A549 (cell line): ENCODE measurements at regions not wholly inside any gene's neighbourhood (a gene's known extent, or its start where the extent isn't known, plus 50 kb on each side); places are given as distances from the start of the nearest gene placed in this dataset.

Experiments used
- ATAC-seq, 2 experiments: fragments of 200-7000 bp in 1 of 2; fragments of >200 bp in 1 of 2; cut with Nextera tagmentation in 1 of 2; cut with Tn5 transposase in 1 of 2; 3 replicates each; pipeline versions ENCODE4 v1.8.0 to v1.9.1; 2018 to 2020; ENCODE audit warnings: mild to moderate bottlenecking in 1 of 2, moderate library complexity in 1 of 2
- CTCF ChIA-PET: fragments of 300-600 bp; sonication (Branson Sonifier 250); formaldehyde crosslinking; extraction: SDS; loops from one replicate; lab custom pipeline; 2021; ENCODE audit warnings: antibody characterized with exemption, inconsistent platforms; lab: Yijun Ruan, JAX
- POLR2A ChIA-PET: fragments of 350-600 bp; formaldehyde crosslinking; extraction: SDS; loops from one replicate; lab custom pipeline; 2021; ENCODE audit warnings: antibody characterized with exemption, inconsistent platforms; lab: Yijun Ruan, JAX
- DNase-seq, 2 experiments: peaks; one replicate each; pipeline versions ENCODE4 v3.0.0 to v3.0.0-alpha.2; 2011 to 2016; ENCODE audit warnings: low read depth in 1 of 2, low spot score in 1 of 2
- FAIRE-seq: peaks from 2 replicates; lab custom pipeline; 2011; peaks lifted over from hg19 to GRCh38; lab: Jason Lieb, UNC
- H3K27ac ChIP-seq, 2 experiments: fragments of >200 bp; sonication (Bioruptor Twin); formaldehyde crosslinking; 3 replicates each; pipeline ENCODE4 v1.5.1; 2016 to 2017
- H3K4me1 ChIP-seq: fragments of >200 bp; sonication (Bioruptor Twin); formaldehyde crosslinking; 3 replicates; pipeline ENCODE4 v1.6.1; 2016
- H3K4me2 ChIP-seq: fragments of >200 bp; sonication (Bioruptor Twin); formaldehyde crosslinking; 3 replicates; pipeline ENCODE4 v1.6.1; 2016
- H3K4me3 ChIP-seq: fragments of >200 bp; sonication (Bioruptor Twin); formaldehyde crosslinking; 3 replicates; pipeline ENCODE4 v1.5.1; 2016
- H3K9me3 ChIP-seq: fragments of >200 bp; sonication (Bioruptor Twin); formaldehyde crosslinking; 3 replicates; pipeline ENCODE4 v1.6.1; 2016
- BHLHE40 ChIP-seq: IDR thresholded peaks from 2 replicates; pipeline ENCODE4 v1.6.1; 2012; ENCODE audit warnings: low read depth, low read length, inconsistent platforms
- CHD4 ChIP-seq: fragments of 200-600 bp; sonication (generic); IDR thresholded peaks from 2 replicates; pipeline ENCODE4 v1.6.1; 2016; ENCODE audit warnings: antibody characterized with exemption, mild to moderate bottlenecking, borderline replicate concordance
- ESRRA ChIP-seq: fragments of 150-350 bp; IDR thresholded peaks from 2 replicates; pipeline ENCODE4 v1.6.1; 2014; ENCODE audit warnings: mild to moderate bottlenecking, low read length, borderline replicate concordance
- FOSL2 ChIP-seq, 2 experiments: fragments of 450-650 bp in 1 of 2; fragments of >200 bp in 1 of 2; sonication (Bioruptor Twin) in 1 of 2; formaldehyde crosslinking; IDR thresholded peaks; 2 replicates each; pipeline versions ENCODE4 v1.5.0 to v1.6.1; 2016 to 2020; ENCODE audit warnings: mild to moderate bottlenecking in 1 of 2, moderate library complexity in 1 of 2
- HDAC2 ChIP-seq: fragments of 200-600 bp; sonication (generic); IDR thresholded peaks from 2 replicates; pipeline ENCODE4 v1.6.1; 2016
- HOXB5 ChIP-seq: fragments of 250-450 bp; sonication (Bioruptor Pico); IDR thresholded peaks from 2 replicates; pipeline ENCODE4 v1.5.0; 2020; ENCODE audit warnings: mild to moderate bottlenecking, moderate library complexity
- KDM1A ChIP-seq: fragments of 200-600 bp; sonication (generic); IDR thresholded peaks from 2 replicates; pipeline ENCODE4 v1.6.1; 2016; ENCODE audit warnings: low read depth, mild to moderate bottlenecking
- MAFK ChIP-seq: fragments of 450-650 bp; IDR thresholded peaks from 2 replicates; pipeline ENCODE4 v1.6.1; 2014; ENCODE audit not compliant: partially characterized antibody
- MAZ ChIP-seq: fragments of 150-350 bp; IDR thresholded peaks from 2 replicates; pipeline ENCODE4 v1.6.1; 2014; ENCODE audit warnings: antibody characterized with exemption, low read depth, low read length, borderline replicate concordance
- NFE2L2 ChIP-seq: fragments of 150-350 bp; conservative IDR thresholded peaks from 2 replicates; pipeline ENCODE4 v1.6.1; 2014; ENCODE audit warnings: low read length
- POLR2A ChIP-seq: IDR thresholded peaks from 2 replicates; pipeline ENCODE4 v1.6.1; 2012; ENCODE audit warnings: mild to moderate bottlenecking, low read length
- RAD21 ChIP-seq, 2 experiments: fragments of >200 bp in 1 of 2; sonication (Bioruptor Twin) in 1 of 2; formaldehyde crosslinking in 1 of 2; IDR thresholded peaks in 1 of 2; conservative IDR thresholded peaks in 1 of 2; 2 replicates in 1 of 2; 3 replicates in 1 of 2; pipeline ENCODE4 v1.6.1; 2012 to 2018; ENCODE audit warnings: inconsistent platforms in 1 of 2
- RCOR1 ChIP-seq: fragments of 150-350 bp; IDR thresholded peaks from 2 replicates; pipeline ENCODE4 v1.6.1; 2014; ENCODE audit warnings: antibody characterized with exemption, low read length, low read depth
- ZC3H11A ChIP-seq: fragments of 450-650 bp; IDR thresholded peaks from 2 replicates; pipeline ENCODE4 v1.6.1; 2014; ENCODE audit warnings: antibody characterized with exemption, mild to moderate bottlenecking
- ZFP36 ChIP-seq: fragments of 450-650 bp; IDR thresholded peaks from 2 replicates; pipeline ENCODE4 v1.6.1; 2014; ENCODE audit warnings: borderline replicate concordance; ENCODE audit not compliant: partially characterized antibody
- ZSCAN20 ChIP-seq: fragments of 250-450 bp; sonication (Bioruptor Pico); IDR thresholded peaks from 2 replicates; pipeline ENCODE4 v1.8.0; 2022; ENCODE audit warnings: mild to moderate bottlenecking, moderate library complexity
- WGBS: methylation state at CpG from one replicate; pipeline ENCODE4 v1.1.6; 2017; ENCODE audit errors: missing lambda C conversion rate; 5-methylcytosine and 5-hydroxymethylcytosine counted together
- TF ChIP-seq, protein P1 (sequence below): fragments of 200-600 bp; sonication (generic); IDR thresholded peaks from 2 replicates; pipeline ENCODE4 v1.6.1; 2016; ENCODE audit warnings: antibody characterized with exemption, mild to moderate bottlenecking, moderate library complexity
- TF ChIP-seq, protein P2 (sequence below): fragments of >200 bp; sonication (Bioruptor Twin); formaldehyde crosslinking; IDR thresholded peaks from 2 replicates; pipeline ENCODE4 v1.6.1; 2016
- TF ChIP-seq, protein P3 (sequence below): fragments of >200 bp; sonication (Bioruptor Twin); formaldehyde crosslinking; IDR thresholded peaks from 3 replicates; pipeline ENCODE4 v1.5.1; 2016
- TF ChIP-seq, protein P4 (sequence below): fragments of >200 bp; sonication (Bioruptor Twin); formaldehyde crosslinking; IDR thresholded peaks from 3 replicates; pipeline ENCODE4 v1.6.1; 2016
- TF ChIP-seq, protein P5 (sequence below): fragments of 250-450 bp; sonication (Bioruptor Pico); IDR thresholded peaks from 2 replicates; pipeline ENCODE4 v1.5.0; 2021; ENCODE audit warnings: mild to moderate bottlenecking, moderate library complexity, borderline replicate concordance

DNA sequence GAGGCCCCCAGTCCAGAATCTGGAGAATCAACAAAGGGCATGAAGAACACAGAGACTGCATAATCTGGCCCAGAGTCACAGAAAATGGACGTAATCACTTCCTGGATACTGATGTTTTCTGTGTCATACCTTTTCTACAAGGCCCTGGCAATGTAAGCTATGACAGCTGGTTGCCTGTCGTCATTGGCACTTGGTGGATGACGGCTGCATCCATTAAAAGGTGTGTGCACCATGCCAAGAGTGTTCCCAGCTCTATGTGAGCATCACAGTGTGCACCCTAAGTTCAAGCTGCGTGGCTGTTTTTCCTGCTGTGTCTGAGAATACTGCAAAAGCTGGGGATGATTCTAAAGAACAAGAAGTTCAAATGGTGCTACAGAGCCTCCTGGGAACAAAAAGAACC, 275.2 kb upstream of the CNR1 start (continued):
- TF ChIP-seq, protein P1, sequence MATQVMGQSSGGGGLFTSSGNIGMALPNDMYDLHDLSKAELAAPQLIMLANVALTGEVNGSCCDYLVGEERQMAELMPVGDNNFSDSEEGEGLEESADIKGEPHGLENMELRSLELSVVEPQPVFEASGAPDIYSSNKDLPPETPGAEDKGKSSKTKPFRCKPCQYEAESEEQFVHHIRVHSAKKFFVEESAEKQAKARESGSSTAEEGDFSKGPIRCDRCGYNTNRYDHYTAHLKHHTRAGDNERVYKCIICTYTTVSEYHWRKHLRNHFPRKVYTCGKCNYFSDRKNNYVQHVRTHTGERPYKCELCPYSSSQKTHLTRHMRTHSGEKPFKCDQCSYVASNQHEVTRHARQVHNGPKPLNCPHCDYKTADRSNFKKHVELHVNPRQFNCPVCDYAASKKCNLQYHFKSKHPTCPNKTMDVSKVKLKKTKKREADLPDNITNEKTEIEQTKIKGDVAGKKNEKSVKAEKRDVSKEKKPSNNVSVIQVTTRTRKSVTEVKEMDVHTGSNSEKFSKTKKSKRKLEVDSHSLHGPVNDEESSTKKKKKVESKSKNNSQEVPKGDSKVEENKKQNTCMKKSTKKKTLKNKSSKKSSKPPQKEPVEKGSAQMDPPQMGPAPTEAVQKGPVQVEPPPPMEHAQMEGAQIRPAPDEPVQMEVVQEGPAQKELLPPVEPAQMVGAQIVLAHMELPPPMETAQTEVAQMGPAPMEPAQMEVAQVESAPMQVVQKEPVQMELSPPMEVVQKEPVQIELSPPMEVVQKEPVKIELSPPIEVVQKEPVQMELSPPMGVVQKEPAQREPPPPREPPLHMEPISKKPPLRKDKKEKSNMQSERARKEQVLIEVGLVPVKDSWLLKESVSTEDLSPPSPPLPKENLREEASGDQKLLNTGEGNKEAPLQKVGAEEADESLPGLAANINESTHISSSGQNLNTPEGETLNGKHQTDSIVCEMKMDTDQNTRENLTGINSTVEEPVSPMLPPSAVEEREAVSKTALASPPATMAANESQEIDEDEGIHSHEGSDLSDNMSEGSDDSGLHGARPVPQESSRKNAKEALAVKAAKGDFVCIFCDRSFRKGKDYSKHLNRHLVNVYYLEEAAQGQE: no peak
- no peak for TF ChIP-seq RAD21 (conservative IDR thresholded peaks at IDR 0.05 in 1 of 2, IDR thresholded peaks at IDR 0.05 in 1 of 2)
- TF ChIP-seq POLR2A: no peak
- TF ChIP-seq, protein P2, sequence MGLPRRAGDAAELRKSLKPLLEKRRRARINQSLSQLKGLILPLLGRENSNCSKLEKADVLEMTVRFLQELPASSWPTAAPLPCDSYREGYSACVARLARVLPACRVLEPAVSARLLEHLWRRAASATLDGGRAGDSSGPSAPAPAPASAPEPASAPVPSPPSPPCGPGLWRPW: no peak
- TF ChIP-seq KDM1A: no peak
- no peak for TF ChIP-seq FOSL2 (IDR thresholded peaks at IDR 0.05)
- no peak for TF ChIP-seq FOSL2 (CRISPR knock-in tag; IDR thresholded peaks at IDR 0.05)

DNA sequence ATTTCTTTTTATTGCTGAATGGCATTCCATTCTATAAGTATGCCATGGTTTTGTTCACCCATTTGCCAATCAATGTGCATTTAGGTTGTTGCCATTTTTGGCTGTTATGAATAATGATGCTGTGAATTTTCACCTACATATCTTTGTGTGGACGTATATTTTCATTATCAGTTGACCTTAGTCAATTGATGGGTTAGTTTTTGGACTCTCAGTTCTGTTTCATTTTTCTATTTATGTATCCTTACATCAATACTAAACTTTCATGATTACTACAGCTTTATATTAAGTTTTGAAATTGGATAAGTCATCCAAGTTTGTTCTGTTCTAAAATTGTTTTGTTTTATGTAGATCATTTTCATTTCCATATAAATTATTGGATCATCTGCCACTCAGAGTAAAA, 261.9 kb upstream of the CNR1 start:
- ChIA-PET POLR2A (no interaction called here), CTCF (no interaction called here)
- Histone ChIP-seq H3K4me1 (no peaks in the 10 kb centered on the region), H3K9me3 (no peaks in the 10 kb centered on the region), H3K4me3 (no peak overlapping the region), H3K27ac (no peak overlapping the region), H3K4me2 (no peak overlapping the region)
- TF ChIP-seq, protein P3, sequence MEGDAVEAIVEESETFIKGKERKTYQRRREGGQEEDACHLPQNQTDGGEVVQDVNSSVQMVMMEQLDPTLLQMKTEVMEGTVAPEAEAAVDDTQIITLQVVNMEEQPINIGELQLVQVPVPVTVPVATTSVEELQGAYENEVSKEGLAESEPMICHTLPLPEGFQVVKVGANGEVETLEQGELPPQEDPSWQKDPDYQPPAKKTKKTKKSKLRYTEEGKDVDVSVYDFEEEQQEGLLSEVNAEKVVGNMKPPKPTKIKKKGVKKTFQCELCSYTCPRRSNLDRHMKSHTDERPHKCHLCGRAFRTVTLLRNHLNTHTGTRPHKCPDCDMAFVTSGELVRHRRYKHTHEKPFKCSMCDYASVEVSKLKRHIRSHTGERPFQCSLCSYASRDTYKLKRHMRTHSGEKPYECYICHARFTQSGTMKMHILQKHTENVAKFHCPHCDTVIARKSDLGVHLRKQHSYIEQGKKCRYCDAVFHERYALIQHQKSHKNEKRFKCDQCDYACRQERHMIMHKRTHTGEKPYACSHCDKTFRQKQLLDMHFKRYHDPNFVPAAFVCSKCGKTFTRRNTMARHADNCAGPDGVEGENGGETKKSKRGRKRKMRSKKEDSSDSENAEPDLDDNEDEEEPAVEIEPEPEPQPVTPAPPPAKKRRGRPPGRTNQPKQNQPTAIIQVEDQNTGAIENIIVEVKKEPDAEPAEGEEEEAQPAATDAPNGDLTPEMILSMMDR: no peak
- TF ChIP-seq HDAC2 (no peak), RCOR1 (no peak), NFE2L2 (no peak), ZC3H11A (no peak)
- TF ChIP-seq, protein P4, sequence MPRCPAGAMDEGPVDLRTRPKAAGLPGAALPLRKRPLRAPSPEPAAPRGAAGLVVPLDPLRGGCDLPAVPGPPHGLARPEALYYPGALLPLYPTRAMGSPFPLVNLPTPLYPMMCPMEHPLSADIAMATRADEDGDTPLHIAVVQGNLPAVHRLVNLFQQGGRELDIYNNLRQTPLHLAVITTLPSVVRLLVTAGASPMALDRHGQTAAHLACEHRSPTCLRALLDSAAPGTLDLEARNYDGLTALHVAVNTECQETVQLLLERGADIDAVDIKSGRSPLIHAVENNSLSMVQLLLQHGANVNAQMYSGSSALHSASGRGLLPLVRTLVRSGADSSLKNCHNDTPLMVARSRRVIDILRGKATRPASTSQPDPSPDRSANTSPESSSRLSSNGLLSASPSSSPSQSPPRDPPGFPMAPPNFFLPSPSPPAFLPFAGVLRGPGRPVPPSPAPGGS: no peak
- TF ChIP-seq, protein P5, sequence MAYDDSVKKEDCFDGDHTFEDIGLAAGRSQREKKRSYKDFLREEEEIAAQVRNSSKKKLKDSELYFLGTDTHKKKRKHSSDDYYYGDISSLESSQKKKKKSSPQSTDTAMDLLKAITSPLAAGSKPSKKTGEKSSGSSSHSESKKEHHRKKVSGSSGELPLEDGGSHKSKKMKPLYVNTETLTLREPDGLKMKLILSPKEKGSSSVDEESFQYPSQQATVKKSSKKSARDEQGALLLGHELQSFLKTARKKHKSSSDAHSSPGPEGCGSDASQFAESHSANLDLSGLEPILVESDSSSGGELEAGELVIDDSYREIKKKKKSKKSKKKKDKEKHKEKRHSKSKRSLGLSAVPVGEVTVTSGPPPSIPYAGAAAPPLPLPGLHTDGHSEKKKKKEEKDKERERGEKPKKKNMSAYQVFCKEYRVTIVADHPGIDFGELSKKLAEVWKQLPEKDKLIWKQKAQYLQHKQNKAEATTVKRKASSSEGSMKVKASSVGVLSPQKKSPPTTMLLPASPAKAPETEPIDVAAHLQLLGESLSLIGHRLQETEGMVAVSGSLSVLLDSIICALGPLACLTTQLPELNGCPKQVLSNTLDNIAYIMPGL: no peak
- no peak for FAIRE-seq
- no peak for ATAC-seq
- WGBS: 22% methylated on average over 1 of the region's 1 CpG
- no peak for DNase-seq

DNA sequence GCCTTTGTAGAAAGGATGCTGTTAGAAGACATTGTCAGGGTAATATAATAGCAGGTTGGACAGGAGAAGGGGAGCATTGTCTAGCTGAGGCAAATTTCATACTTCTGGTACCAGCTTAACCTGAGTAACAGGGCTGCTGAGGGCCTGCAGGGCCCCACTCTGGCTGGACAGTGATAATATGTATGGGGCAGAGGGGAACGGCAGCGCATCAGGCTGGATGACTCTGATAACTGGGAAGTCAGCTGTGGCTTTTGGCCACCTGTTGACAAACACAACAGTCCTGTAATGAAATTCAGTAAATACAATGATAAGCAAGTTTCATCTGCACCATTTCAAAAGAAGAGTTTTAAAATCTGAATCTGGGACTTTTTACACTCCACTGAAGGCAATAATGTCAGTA, 259.9 kb upstream of the CNR1 start:
- Histone ChIP-seq H3K4me2 (no peak overlapping the region), H3K27ac (no peak overlapping the region), H3K9me3 (no peaks in the 10 kb centered on the region), H3K4me3 (no peak overlapping the region), H3K4me1 (no peaks in the 10 kb centered on the region)
- DNase-seq: no peak
- ATAC-seq: no peak
- no peak for TF ChIP-seq CHD4
- no peak for TF ChIP-seq ESRRA
- no peak for TF ChIP-seq ZSCAN20 (CRISPR knock-in tag)
- no peak for TF ChIP-seq ZFP36
- no peak for TF ChIP-seq MAZ
- no peak for TF ChIP-seq BHLHE40
- TF ChIP-seq HOXB5 (CRISPR knock-in tag): no peak
- no peak for TF ChIP-seq MAFK
- 85% methylated on average over 2 of the region's 2 CpGs for WGBS
- no peak for FAIRE-seq
- POLR2A ChIA-PET: no interaction called here
- CTCF ChIA-PET: no interaction called here
